ENCODE measurements at regions not wholly inside any gene's neighbourhood (a gene's known extent, or its start where the extent isn't known, plus 50 kb on each side); places are given as distances from the start of the nearest gene placed in this dataset.

DNA sequence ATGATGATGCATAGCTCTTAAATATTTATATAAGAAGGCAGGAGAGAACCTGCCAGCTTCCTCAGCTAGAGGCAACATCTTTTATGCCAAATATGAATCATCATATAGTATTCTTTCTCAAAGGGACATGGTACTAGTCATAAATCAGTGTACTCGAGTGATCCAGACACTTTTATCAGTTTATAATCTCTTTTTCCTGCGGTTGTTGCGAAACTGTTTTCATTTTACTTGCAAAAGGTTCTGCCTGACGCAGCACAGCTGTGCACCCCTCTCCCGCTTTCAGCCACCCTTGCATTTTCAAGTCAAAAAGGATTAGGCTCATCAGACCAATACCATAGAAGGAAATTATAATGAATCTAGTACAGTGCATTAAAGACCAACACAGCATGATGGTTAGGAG is 332.3 kb upstream of the PRKCQ start:
- DNase-seq (ENCODE audit: low read depth, low spot score) = no peak
- no peaks in the 10 kb centered on the region for H3K36me3 ChIP-seq (ENCODE audit: control insufficient read depth in 1 of 2, insufficient read depth in 2 of 2, low read length in 2 of 2)
- POLR2A ChIA-PET = no interaction called here
- H3K9me2 ChIP-seq (ENCODE audit: insufficient read depth) = no peaks in the 10 kb centered on the region
- intact Hi-C loops (cut with micrococcal nuclease) = no loop called here
- H3K4me1 ChIP-seq (ENCODE audit: control insufficient read depth in 1 of 2, insufficient read depth in 2 of 2, low read length in 2 of 2) = no peaks in the 10 kb centered on the region
- H3K9me3 ChIP-seq (ENCODE audit: control insufficient read depth in 1 of 2, insufficient read depth in 1 of 2, low read depth in 1 of 2, low read length in 2 of 2) = no peaks in the 10 kb centered on the region
- CTCF ChIA-PET = no interaction called here
- no peak overlapping the region for H3K4me3 ChIP-seq (replicated peaks in 1 of 2; ENCODE audit: low read depth in 1 of 2, low read length in 2 of 2)
- no peaks in the 10 kb centered on the region for H3K79me2 ChIP-seq (ENCODE audit: insufficient read depth, low read length)
- no peak for ATAC-seq
- H4K20me1 ChIP-seq (ENCODE audit: insufficient read depth) = no peaks in the 10 kb centered on the region
- BruUV-seq (replicated peaks) = no TSS peak
- TF ChIP-seq EZH2phosphoT487 (IDR thresholded peaks at IDR 0.05; ENCODE audit: borderline replicate concordance) (no peak), FOSL1 (IDR thresholded peaks at IDR 0.05; ENCODE audit: low read depth) (no peak), CBX3 (IDR thresholded peaks at IDR 0.05; ENCODE audit: low read depth) (no peak), POLR2A (IDR thresholded peaks at IDR 0.05; ENCODE audit: borderline replicate concordance, extremely low read depth, insufficient read depth, insufficient read length) (no peak), SP1 (IDR thresholded peaks at IDR 0.05; ENCODE audit: low read depth) (no peak), JUND (IDR thresholded peaks at IDR 0.05) (no peak), SIN3A (IDR thresholded peaks at IDR 0.05; ENCODE audit: low read depth) (no peak)
- TF ChIP-seq, protein P1, sequence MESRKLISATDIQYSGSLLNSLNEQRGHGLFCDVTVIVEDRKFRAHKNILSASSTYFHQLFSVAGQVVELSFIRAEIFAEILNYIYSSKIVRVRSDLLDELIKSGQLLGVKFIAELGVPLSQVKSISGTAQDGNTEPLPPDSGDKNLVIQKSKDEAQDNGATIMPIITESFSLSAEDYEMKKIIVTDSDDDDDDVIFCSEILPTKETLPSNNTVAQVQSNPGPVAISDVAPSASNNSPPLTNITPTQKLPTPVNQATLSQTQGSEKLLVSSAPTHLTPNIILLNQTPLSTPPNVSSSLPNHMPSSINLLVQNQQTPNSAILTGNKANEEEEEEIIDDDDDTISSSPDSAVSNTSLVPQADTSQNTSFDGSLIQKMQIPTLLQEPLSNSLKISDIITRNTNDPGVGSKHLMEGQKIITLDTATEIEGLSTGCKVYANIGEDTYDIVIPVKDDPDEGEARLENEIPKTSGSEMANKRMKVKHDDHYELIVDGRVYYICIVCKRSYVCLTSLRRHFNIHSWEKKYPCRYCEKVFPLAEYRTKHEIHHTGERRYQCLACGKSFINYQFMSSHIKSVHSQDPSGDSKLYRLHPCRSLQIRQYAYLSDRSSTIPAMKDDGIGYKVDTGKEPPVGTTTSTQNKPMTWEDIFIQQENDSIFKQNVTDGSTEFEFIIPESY (IDR thresholded peaks at IDR 0.05; ENCODE audit: extremely low read depth, insufficient replicate concordance, low read length) = no peak
- TF ChIP-seq, protein P2, sequence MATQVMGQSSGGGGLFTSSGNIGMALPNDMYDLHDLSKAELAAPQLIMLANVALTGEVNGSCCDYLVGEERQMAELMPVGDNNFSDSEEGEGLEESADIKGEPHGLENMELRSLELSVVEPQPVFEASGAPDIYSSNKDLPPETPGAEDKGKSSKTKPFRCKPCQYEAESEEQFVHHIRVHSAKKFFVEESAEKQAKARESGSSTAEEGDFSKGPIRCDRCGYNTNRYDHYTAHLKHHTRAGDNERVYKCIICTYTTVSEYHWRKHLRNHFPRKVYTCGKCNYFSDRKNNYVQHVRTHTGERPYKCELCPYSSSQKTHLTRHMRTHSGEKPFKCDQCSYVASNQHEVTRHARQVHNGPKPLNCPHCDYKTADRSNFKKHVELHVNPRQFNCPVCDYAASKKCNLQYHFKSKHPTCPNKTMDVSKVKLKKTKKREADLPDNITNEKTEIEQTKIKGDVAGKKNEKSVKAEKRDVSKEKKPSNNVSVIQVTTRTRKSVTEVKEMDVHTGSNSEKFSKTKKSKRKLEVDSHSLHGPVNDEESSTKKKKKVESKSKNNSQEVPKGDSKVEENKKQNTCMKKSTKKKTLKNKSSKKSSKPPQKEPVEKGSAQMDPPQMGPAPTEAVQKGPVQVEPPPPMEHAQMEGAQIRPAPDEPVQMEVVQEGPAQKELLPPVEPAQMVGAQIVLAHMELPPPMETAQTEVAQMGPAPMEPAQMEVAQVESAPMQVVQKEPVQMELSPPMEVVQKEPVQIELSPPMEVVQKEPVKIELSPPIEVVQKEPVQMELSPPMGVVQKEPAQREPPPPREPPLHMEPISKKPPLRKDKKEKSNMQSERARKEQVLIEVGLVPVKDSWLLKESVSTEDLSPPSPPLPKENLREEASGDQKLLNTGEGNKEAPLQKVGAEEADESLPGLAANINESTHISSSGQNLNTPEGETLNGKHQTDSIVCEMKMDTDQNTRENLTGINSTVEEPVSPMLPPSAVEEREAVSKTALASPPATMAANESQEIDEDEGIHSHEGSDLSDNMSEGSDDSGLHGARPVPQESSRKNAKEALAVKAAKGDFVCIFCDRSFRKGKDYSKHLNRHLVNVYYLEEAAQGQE (IDR thresholded peaks at IDR 0.05; ENCODE audit: low read depth) = no peak
- TF ChIP-seq, protein P3, sequence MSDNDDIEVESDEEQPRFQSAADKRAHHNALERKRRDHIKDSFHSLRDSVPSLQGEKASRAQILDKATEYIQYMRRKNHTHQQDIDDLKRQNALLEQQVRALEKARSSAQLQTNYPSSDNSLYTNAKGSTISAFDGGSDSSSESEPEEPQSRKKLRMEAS (IDR thresholded peaks at IDR 0.05) = no peak
- TF ChIP-seq, protein P4, sequence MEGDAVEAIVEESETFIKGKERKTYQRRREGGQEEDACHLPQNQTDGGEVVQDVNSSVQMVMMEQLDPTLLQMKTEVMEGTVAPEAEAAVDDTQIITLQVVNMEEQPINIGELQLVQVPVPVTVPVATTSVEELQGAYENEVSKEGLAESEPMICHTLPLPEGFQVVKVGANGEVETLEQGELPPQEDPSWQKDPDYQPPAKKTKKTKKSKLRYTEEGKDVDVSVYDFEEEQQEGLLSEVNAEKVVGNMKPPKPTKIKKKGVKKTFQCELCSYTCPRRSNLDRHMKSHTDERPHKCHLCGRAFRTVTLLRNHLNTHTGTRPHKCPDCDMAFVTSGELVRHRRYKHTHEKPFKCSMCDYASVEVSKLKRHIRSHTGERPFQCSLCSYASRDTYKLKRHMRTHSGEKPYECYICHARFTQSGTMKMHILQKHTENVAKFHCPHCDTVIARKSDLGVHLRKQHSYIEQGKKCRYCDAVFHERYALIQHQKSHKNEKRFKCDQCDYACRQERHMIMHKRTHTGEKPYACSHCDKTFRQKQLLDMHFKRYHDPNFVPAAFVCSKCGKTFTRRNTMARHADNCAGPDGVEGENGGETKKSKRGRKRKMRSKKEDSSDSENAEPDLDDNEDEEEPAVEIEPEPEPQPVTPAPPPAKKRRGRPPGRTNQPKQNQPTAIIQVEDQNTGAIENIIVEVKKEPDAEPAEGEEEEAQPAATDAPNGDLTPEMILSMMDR (IDR thresholded peaks at IDR 0.05 in 2 of 3, conservative IDR thresholded peaks at IDR 0.05 in 1 of 3; ENCODE audit: borderline replicate concordance in 1 of 3, insufficient read depth in 1 of 3, low read depth in 2 of 3, low read length in 2 of 3) = no peak
- H3K27ac ChIP-seq (ENCODE audit: low read depth, low read length) = no peak overlapping the region
- H2AFZ ChIP-seq (ENCODE audit: low read depth, low read length, poor library complexity, severe bottlenecking) = no peak overlapping the region
- H3K4me2 ChIP-seq (ENCODE audit: low read length) = no peak overlapping the region
- peaks cover 18% of the 10 kb centered on the region for H3K27me3 ChIP-seq (ENCODE audit: insufficient read depth, low read length)
- H3K9ac ChIP-seq (ENCODE audit: low read length) = no peak overlapping the region
- RAD21 ChIA-PET (ENCODE audit: low non-redundant PET in 1 of 2, low total read pairs in 2 of 2, uncharacterized antibody in 2 of 2, unreplicated experiment in 2 of 2) = no interaction called here

All from HCT116 (cell line).